ENCODE measurements at regions not wholly inside any gene's neighbourhood (a gene's known extent, or its start where the extent isn't known, plus 50 kb on each side); places are given as distances from the start of the nearest gene placed in this dataset.

DNA sequence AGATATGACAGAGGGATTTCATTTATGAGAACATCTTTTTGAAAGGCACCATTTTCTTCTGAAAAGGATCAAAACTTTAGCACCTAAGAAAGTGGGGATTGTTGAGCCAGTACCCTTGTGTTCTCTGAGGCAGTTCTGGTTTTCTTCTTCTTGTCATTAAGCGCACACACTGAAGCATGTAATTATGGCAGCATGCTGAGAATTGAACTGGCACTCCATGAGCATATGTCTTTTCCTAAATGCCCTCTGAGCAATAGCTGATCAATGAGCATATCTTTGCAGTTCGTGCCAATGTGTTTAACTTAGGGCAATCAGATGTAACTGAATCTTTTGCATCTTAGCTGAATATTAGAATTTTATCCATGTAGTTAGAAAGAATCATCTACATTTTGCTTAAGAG lies 53.9 kb upstream of the VGLL3 start (continued):
- TF ChIP-seq, protein P1, sequence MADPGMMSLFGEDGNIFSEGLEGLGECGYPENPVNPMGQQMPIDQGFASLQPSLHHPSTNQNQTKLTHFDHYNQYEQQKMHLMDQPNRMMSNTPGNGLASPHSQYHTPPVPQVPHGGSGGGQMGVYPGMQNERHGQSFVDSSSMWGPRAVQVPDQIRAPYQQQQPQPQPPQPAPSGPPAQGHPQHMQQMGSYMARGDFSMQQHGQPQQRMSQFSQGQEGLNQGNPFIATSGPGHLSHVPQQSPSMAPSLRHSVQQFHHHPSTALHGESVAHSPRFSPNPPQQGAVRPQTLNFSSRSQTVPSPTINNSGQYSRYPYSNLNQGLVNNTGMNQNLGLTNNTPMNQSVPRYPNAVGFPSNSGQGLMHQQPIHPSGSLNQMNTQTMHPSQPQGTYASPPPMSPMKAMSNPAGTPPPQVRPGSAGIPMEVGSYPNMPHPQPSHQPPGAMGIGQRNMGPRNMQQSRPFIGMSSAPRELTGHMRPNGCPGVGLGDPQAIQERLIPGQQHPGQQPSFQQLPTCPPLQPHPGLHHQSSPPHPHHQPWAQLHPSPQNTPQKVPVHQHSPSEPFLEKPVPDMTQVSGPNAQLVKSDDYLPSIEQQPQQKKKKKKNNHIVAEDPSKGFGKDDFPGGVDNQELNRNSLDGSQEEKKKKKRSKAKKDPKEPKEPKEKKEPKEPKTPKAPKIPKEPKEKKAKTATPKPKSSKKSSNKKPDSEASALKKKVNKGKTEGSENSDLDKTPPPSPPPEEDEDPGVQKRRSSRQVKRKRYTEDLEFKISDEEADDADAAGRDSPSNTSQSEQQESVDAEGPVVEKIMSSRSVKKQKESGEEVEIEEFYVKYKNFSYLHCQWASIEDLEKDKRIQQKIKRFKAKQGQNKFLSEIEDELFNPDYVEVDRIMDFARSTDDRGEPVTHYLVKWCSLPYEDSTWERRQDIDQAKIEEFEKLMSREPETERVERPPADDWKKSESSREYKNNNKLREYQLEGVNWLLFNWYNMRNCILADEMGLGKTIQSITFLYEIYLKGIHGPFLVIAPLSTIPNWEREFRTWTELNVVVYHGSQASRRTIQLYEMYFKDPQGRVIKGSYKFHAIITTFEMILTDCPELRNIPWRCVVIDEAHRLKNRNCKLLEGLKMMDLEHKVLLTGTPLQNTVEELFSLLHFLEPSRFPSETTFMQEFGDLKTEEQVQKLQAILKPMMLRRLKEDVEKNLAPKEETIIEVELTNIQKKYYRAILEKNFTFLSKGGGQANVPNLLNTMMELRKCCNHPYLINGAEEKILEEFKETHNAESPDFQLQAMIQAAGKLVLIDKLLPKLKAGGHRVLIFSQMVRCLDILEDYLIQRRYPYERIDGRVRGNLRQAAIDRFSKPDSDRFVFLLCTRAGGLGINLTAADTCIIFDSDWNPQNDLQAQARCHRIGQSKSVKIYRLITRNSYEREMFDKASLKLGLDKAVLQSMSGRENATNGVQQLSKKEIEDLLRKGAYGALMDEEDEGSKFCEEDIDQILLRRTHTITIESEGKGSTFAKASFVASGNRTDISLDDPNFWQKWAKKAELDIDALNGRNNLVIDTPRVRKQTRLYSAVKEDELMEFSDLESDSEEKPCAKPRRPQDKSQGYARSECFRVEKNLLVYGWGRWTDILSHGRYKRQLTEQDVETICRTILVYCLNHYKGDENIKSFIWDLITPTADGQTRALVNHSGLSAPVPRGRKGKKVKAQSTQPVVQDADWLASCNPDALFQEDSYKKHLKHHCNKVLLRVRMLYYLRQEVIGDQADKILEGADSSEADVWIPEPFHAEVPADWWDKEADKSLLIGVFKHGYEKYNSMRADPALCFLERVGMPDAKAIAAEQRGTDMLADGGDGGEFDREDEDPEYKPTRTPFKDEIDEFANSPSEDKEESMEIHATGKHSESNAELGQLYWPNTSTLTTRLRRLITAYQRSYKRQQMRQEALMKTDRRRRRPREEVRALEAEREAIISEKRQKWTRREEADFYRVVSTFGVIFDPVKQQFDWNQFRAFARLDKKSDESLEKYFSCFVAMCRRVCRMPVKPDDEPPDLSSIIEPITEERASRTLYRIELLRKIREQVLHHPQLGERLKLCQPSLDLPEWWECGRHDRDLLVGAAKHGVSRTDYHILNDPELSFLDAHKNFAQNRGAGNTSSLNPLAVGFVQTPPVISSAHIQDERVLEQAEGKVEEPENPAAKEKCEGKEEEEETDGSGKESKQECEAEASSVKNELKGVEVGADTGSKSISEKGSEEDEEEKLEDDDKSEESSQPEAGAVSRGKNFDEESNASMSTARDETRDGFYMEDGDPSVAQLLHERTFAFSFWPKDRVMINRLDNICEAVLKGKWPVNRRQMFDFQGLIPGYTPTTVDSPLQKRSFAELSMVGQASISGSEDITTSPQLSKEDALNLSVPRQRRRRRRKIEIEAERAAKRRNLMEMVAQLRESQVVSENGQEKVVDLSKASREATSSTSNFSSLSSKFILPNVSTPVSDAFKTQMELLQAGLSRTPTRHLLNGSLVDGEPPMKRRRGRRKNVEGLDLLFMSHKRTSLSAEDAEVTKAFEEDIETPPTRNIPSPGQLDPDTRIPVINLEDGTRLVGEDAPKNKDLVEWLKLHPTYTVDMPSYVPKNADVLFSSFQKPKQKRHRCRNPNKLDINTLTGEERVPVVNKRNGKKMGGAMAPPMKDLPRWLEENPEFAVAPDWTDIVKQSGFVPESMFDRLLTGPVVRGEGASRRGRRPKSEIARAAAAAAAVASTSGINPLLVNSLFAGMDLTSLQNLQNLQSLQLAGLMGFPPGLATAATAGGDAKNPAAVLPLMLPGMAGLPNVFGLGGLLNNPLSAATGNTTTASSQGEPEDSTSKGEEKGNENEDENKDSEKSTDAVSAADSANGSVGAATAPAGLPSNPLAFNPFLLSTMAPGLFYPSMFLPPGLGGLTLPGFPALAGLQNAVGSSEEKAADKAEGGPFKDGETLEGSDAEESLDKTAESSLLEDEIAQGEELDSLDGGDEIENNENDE (IDR thresholded peaks at IDR 0.05; ENCODE audit: insufficient replicate concordance, low read length): no peak
- no peak for TF ChIP-seq SIN3A (conservative IDR thresholded peaks at IDR 0.05 in 1 of 2, IDR thresholded peaks at IDR 0.05 in 1 of 2; ENCODE audit: low read depth in 1 of 2, low read length in 2 of 2)
- TF ChIP-seq, protein P2, sequence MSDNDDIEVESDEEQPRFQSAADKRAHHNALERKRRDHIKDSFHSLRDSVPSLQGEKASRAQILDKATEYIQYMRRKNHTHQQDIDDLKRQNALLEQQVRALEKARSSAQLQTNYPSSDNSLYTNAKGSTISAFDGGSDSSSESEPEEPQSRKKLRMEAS (IDR thresholded peaks at IDR 0.05): no peak
- TF ChIP-seq SIX5 (IDR thresholded peaks at IDR 0.05; ENCODE audit: low read depth, low read length): no peak
- no peak for TF ChIP-seq HDAC2 (IDR thresholded peaks at IDR 0.05; ENCODE audit: borderline replicate concordance in 1 of 2, low read depth in 2 of 2, low read length in 2 of 2)
- TF ChIP-seq CBX5 (IDR thresholded peaks at IDR 0.05; ENCODE audit: low read depth, low read length): no peak
- no peak for TF ChIP-seq TAF7 (optimal IDR thresholded peaks at IDR 0.05; ENCODE audit: borderline replicate concordance, low read depth, low read length)
- TF ChIP-seq HDAC6 (IDR thresholded peaks at IDR 0.05; ENCODE audit: low read depth, low read length): no peak

Measured in H1 (cell line).